NCI-H2196 treated with DMSO at 0.1 percent for 48 hours (cell line): ENCODE measurements at regions not wholly inside any gene's neighbourhood (a gene's known extent, or its start where the extent isn't known, plus 50 kb on each side); places are given as distances from the start of the nearest gene placed in this dataset.

Experiments used
- DNase-seq: peaks from one replicate; lab custom pipeline; 2025; ENCODE audit not compliant: unreplicated experiment; lab: John Stamatoyannopoulos, UW

- no peak for DNase-seq
Measured at GRCh38 chr19:31164791-31165251, 184.4 kb downstream of the TSHZ3 start.

GRCh38 chr19:31160336-31160926, 188.8 kb downstream of the TSHZ3 start:
- no peak for DNase-seq

GRCh38 chr19:31154021-31154420, 195.2 kb downstream of the TSHZ3 start:
- DNase-seq: no peak

- DNase-seq: no peak
Measured at GRCh38 chr19:31152906-31153305, 196.3 kb downstream of the TSHZ3 start.

GRCh38 chr19:31149441-31149941, 199.7 kb downstream of the TSHZ3 start:
- DNase-seq: no peak

- DNase-seq: no peak
Measured at GRCh38 chr19:31148671-31149070, 200.6 kb downstream of the TSHZ3 start.

GRCh38 chr19:31147234-31147633, 202.0 kb downstream of the TSHZ3 start:
- no peak for DNase-seq

GRCh38 chr19:31146546-31147183, 202.6 kb downstream of the TSHZ3 start:
- no peak for DNase-seq

- DNase-seq: no peak
Measured at GRCh38 chr19:31146015-31146414, 203.2 kb downstream of the TSHZ3 start.

GRCh38 chr19:31145007-31145406, 204.2 kb downstream of the TSHZ3 start:
- DNase-seq: no peak

GRCh38 chr19:31144075-31144870, 205.0 kb downstream of the TSHZ3 start:
- no peak for DNase-seq

GRCh38 chr19:31141301-31141700, 207.9 kb downstream of the TSHZ3 start:
- no peak for DNase-seq

GRCh38 chr19:31140717-31141116, 208.5 kb downstream of the TSHZ3 start:
- DNase-seq: no peak

- no peak for DNase-seq
Measured at GRCh38 chr19:31139871-31140505, 209.2 kb downstream of the TSHZ3 start.

- no peak for DNase-seq
Measured at GRCh38 chr19:31138077-31138476, 211.2 kb downstream of the TSHZ3 start.

- DNase-seq: no peak
Measured at GRCh38 chr19:31135841-31136240, 213.4 kb downstream of the TSHZ3 start.

GRCh38 chr19:31132753-31133110, 216.5 kb downstream of the TSHZ3 start:
- DNase-seq: no peak

- DNase-seq: no peak
Measured at GRCh38 chr19:31128291-31128690, 220.9 kb downstream of the TSHZ3 start.

GRCh38 chr19:31127134-31127967, 221.9 kb downstream of the TSHZ3 start:
- no peak for DNase-seq

GRCh38 chr19:31126236-31126635, 223.0 kb downstream of the TSHZ3 start:
- no peak for DNase-seq

GRCh38 chr19:31125071-31125470, 224.2 kb downstream of the TSHZ3 start:
- DNase-seq: no peak
